Ovary (tissue), 3 donors: ENCODE measurements at regions not wholly inside any gene's neighbourhood (a gene's known extent, or its start where the extent isn't known, plus 50 kb on each side); places are given as distances from the start of the nearest gene placed in this dataset.

Experiments
- POLR2A ChIP-seq: fragments of 450-650 bp; IDR thresholded peaks from one replicate; pipeline ENCODE4 v1.6.1; 2017; ENCODE audit warnings: antibody characterized with exemption, mild to moderate bottlenecking, moderate library complexity
- TF ChIP-seq, protein P1 (sequence below), 3 donors: fragments of 450-650 bp in 2 of 3; fragments of 200-600 bp in 1 of 3; IDR thresholded peaks; one replicate each; pipeline versions ENCODE4 v1.5.1 to v1.8.0; 2016 to 2022; ENCODE audit warnings: antibody characterized with exemption in 3 of 3, mild to moderate bottlenecking in 1 of 3
- donor health status: DM: no; HTN: no; CAD: no.

DNA sequence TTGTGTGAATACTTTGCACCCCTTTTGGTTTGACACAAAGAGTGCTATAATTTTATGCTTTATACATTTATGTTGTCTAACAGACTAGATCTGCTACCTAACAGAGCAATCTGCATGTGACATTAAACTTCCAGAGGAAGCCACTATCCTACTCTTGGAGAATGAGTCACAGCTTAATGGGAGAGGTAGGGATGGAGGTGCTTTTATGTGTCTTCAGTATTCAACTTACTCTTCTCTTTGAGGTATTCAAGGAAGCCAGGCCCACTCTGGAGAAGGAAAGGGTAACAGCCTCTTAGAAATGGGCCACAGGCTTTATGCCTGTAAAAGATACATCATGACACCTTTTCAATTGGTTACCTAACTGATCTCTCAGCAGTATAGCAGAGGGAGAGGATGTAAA, 85.8 kb upstream of the NEUROD1 start:
- TF ChIP-seq POLR2A, result no peak
- TF ChIP-seq, protein P1, sequence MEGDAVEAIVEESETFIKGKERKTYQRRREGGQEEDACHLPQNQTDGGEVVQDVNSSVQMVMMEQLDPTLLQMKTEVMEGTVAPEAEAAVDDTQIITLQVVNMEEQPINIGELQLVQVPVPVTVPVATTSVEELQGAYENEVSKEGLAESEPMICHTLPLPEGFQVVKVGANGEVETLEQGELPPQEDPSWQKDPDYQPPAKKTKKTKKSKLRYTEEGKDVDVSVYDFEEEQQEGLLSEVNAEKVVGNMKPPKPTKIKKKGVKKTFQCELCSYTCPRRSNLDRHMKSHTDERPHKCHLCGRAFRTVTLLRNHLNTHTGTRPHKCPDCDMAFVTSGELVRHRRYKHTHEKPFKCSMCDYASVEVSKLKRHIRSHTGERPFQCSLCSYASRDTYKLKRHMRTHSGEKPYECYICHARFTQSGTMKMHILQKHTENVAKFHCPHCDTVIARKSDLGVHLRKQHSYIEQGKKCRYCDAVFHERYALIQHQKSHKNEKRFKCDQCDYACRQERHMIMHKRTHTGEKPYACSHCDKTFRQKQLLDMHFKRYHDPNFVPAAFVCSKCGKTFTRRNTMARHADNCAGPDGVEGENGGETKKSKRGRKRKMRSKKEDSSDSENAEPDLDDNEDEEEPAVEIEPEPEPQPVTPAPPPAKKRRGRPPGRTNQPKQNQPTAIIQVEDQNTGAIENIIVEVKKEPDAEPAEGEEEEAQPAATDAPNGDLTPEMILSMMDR (IDR thresholded peaks at IDR 0.05), result no peak
